ENCODE measurements at regions not wholly inside any gene's neighbourhood (a gene's known extent, or its start where the extent isn't known, plus 50 kb on each side); places are given as distances from the start of the nearest gene placed in this dataset.

DNA sequence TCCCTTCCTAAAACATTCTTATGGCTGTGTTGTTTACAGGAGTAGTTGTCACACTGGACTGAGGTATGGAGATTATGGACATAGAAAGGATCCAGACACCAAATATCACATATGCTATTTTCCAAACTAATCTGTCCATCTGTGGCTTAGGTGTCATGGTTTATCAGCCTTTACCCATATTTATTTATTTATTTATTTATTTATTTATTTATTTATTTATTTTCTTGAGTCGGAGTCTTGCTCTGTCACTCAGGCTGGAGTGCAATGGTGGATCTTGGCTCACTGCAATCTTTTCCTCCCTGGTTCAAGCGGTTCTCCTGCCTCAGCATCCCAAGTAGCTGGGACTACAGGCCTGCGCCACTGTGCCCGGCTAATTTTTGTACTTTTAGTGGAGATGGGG, 1103.1 kb downstream of the MAT2B start:
- Histone ChIP-seq H3K27me3 (no peaks in the 10 kb centered on the region), H3K36me3 (no peaks in the 10 kb centered on the region), H3K9me3 (no peaks in the 10 kb centered on the region), H3K27ac (no peak overlapping the region), H3K4me3 (no peak overlapping the region), H3K4me1 (no peaks in the 10 kb centered on the region)
- WGBS, 2 donors (ENCODE audit: low coverage in 1 of 2), result 90 to 100% methylated on average over 1 to 4 of the region's 4 CpGs
- in situ Hi-C loops (cut with MboI; ENCODE audit: low pct_ligation_motif_present in 1 of 4, low pct_unique_long_range_greater_than_20kb in 1 of 4, low sequenced_read_pairs in 3 of 4), result no loop called here
- intact Hi-C loops (cut with DNase I; ENCODE audit: low total_unique reads), result no loop called here
- DNase-seq, result no peak
- no peak for TF ChIP-seq POLR2A (IDR thresholded peaks at IDR 0.05)
- TF ChIP-seq, protein P1, sequence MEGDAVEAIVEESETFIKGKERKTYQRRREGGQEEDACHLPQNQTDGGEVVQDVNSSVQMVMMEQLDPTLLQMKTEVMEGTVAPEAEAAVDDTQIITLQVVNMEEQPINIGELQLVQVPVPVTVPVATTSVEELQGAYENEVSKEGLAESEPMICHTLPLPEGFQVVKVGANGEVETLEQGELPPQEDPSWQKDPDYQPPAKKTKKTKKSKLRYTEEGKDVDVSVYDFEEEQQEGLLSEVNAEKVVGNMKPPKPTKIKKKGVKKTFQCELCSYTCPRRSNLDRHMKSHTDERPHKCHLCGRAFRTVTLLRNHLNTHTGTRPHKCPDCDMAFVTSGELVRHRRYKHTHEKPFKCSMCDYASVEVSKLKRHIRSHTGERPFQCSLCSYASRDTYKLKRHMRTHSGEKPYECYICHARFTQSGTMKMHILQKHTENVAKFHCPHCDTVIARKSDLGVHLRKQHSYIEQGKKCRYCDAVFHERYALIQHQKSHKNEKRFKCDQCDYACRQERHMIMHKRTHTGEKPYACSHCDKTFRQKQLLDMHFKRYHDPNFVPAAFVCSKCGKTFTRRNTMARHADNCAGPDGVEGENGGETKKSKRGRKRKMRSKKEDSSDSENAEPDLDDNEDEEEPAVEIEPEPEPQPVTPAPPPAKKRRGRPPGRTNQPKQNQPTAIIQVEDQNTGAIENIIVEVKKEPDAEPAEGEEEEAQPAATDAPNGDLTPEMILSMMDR (IDR thresholded peaks at IDR 0.05), result no peak
- TF ChIP-seq POLR2AphosphoS5 (IDR thresholded peaks at IDR 0.05), result no peak
- no peak for TF ChIP-seq EP300 (IDR thresholded peaks at IDR 0.05; ENCODE audit: low read depth)

DNA sequence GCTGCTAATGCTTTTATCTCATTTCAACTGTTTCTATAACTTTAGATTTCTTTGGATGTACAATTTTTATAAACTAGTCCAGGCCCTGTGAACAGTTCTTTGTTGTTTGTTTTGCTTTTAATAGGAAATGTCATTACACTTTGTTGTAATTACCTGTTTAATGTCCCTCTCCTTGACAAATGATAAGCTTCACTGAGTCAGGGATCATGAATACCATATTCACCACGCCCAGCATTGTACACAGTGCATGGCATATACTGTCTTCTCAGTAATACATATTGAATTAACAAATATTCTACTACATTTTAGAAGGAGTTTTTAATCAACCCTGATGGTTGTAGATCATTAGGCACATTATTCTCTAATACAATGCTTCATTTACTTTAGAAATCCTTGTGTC, 1105.0 kb downstream of the MAT2B start:
- Histone ChIP-seq H3K9me3 (no peaks in the 10 kb centered on the region), H3K4me3 (no peak overlapping the region), H3K27me3 (no peaks in the 10 kb centered on the region), H3K36me3 (no peaks in the 10 kb centered on the region), H3K4me1 (no peaks in the 10 kb centered on the region), H3K27ac (no peak overlapping the region)
- DNase-seq, result no peak
- in situ Hi-C loops (cut with MboI; ENCODE audit: low pct_ligation_motif_present in 1 of 4, low pct_unique_long_range_greater_than_20kb in 1 of 4, low sequenced_read_pairs in 3 of 4) (no loop called here), intact Hi-C loops (cut with DNase I; ENCODE audit: low total_unique reads) (no loop called here)
- TF ChIP-seq POLR2AphosphoS5 (IDR thresholded peaks at IDR 0.05) (no peak), POLR2A (IDR thresholded peaks at IDR 0.05) (no peak)
- TF ChIP-seq, protein P1 (IDR thresholded peaks at IDR 0.05), result no peak
- WGBS, 2 donors (ENCODE audit: low coverage in 1 of 2), result 43 to 57% methylated on average over 1 of the region's 1 CpG

DNA sequence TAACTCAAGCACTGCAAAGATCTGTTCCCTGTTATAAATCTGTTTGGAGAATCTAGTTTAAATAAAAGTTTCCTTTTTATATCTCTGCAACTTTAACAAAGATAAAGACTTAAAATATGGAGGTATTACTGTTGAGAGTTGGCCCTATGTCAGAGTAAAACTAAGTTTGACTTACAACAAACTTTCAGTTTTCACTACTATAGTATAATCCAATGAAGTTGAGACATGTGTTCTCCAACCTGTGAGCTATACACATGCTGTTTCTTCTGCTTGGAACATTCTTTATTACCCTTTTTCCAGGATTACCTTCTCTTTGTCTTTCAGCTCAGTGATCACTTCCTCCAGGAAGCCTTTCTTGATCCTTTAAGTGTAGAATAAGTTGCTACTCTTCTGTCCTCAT, 1109.3 kb downstream of the MAT2B start:
- in situ Hi-C loops (cut with MboI; ENCODE audit: low pct_ligation_motif_present in 1 of 4, low pct_unique_long_range_greater_than_20kb in 1 of 4, low sequenced_read_pairs in 3 of 4) (no loop called here), intact Hi-C loops (cut with DNase I; ENCODE audit: low total_unique reads) (no loop called here)
- Histone ChIP-seq H3K27me3 (no peaks in the 10 kb centered on the region), H3K27ac (no peak overlapping the region), H3K36me3 (no peaks in the 10 kb centered on the region), H3K4me3 (no peak overlapping the region), H3K4me1 (no peaks in the 10 kb centered on the region), H3K9me3 (no peaks in the 10 kb centered on the region)
- no peak for TF ChIP-seq POLR2AphosphoS5 (IDR thresholded peaks at IDR 0.05)
- TF ChIP-seq POLR2A (IDR thresholded peaks at IDR 0.05), result no peak
- TF ChIP-seq, protein P1 (IDR thresholded peaks at IDR 0.05), result no peak
- no peak for TF ChIP-seq EP300 (IDR thresholded peaks at IDR 0.05; ENCODE audit: low read depth)
- no peak for DNase-seq

DNA sequence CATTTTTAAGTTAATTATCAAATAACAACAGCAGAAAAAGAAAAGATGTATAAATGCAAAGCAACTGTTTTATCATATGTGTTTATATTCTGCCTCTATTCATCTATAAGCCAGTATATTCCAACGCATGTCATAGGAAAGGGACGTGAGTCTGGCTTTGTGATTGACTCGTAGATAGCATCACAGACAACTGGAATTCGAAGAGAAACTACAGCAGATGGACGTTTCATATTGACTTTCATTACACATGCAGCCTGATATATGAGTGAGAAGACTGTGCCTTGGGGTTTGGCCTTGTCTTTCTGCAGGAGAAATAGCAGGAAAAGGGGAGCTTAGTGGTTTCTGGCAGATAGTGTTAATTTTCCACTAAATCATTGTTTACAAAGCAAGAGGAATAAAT, 1111.9 kb downstream of the MAT2B start:
- 53 to 59% methylated on average over 5 of the region's 5 CpGs for WGBS, 2 donors (ENCODE audit: low coverage in 1 of 2)

More for the DNA sequence above, 1111.9 kb downstream of the MAT2B start:
- Histone ChIP-seq H3K4me1 (no peaks in the 10 kb centered on the region), H3K9me3 (no peaks in the 10 kb centered on the region), H3K27ac (no peak overlapping the region), H3K36me3 (no peaks in the 10 kb centered on the region), H3K4me3 (no peak overlapping the region), H3K27me3 (no peaks in the 10 kb centered on the region)
- DNase-seq, result no peak
- intact Hi-C loops (cut with DNase I; ENCODE audit: low total_unique reads) (no loop called here), in situ Hi-C loops (cut with MboI; ENCODE audit: low pct_ligation_motif_present in 1 of 4, low pct_unique_long_range_greater_than_20kb in 1 of 4, low sequenced_read_pairs in 3 of 4) (no loop called here)
- TF ChIP-seq POLR2AphosphoS5 (IDR thresholded peaks at IDR 0.05) (no peak), POLR2A (IDR thresholded peaks at IDR 0.05) (no peak), EP300 (IDR thresholded peaks at IDR 0.05; ENCODE audit: low read depth) (no peak)
- TF ChIP-seq, protein P1 (IDR thresholded peaks at IDR 0.05), result no peak

Data from transverse colon (tissue), 4 donors.